Effector memory CD8-positive, alpha-beta T cell (primary cell): ENCODE measurements at regions not wholly inside any gene's neighbourhood (a gene's known extent, or its start where the extent isn't known, plus 50 kb on each side); places are given as distances from the start of the nearest gene placed in this dataset.

Source experiments
- ATAC-seq: fragments of 150-1000 bp; cut with Tn5 transposase; replicated peaks from 2 replicates; pipeline ENCODE4 v1.10.0; 2021; ENCODE audit warnings: mild to moderate bottlenecking, moderate library complexity
- DNase-seq, 3 experiments: peaks; one replicate each; pipeline ENCODE4 v3.0.0; 2021
- H3K27ac Mint-ChIP-seq, 2 donors: one replicate each; pipeline ENCODE4 v1.8.0; 2022; ENCODE audit warnings: mild to moderate bottlenecking in 2 of 2, mixed read lengths in 2 of 2, moderate library complexity in 2 of 2
- H3K27me3 Mint-ChIP-seq, 2 donors: one replicate each; pipeline ENCODE4 v1.8.0; 2022; ENCODE audit warnings: mixed read lengths in 2 of 2
- H3K36me3 Mint-ChIP-seq: one replicate; pipeline ENCODE4 v1.8.0; 2022; ENCODE audit warnings: mild to moderate bottlenecking, moderate library complexity, mixed read lengths; ENCODE audit not compliant: insufficient read depth
- H3K4me1 Mint-ChIP-seq, 2 donors: one replicate each; pipeline ENCODE4 v1.8.0; 2022; ENCODE audit warnings: low read depth in 2 of 2, mixed read lengths in 2 of 2
- H3K4me3 Mint-ChIP-seq, 2 donors: one replicate each; pipeline ENCODE4 v1.8.0; 2022; ENCODE audit warnings: mild to moderate bottlenecking in 2 of 2, mixed read lengths in 2 of 2, moderate library complexity in 2 of 2
- H3K9me3 Mint-ChIP-seq, 2 donors: one replicate each; pipeline ENCODE4 v1.8.0; 2022; ENCODE audit warnings: mixed read lengths in 2 of 2

DNA sequence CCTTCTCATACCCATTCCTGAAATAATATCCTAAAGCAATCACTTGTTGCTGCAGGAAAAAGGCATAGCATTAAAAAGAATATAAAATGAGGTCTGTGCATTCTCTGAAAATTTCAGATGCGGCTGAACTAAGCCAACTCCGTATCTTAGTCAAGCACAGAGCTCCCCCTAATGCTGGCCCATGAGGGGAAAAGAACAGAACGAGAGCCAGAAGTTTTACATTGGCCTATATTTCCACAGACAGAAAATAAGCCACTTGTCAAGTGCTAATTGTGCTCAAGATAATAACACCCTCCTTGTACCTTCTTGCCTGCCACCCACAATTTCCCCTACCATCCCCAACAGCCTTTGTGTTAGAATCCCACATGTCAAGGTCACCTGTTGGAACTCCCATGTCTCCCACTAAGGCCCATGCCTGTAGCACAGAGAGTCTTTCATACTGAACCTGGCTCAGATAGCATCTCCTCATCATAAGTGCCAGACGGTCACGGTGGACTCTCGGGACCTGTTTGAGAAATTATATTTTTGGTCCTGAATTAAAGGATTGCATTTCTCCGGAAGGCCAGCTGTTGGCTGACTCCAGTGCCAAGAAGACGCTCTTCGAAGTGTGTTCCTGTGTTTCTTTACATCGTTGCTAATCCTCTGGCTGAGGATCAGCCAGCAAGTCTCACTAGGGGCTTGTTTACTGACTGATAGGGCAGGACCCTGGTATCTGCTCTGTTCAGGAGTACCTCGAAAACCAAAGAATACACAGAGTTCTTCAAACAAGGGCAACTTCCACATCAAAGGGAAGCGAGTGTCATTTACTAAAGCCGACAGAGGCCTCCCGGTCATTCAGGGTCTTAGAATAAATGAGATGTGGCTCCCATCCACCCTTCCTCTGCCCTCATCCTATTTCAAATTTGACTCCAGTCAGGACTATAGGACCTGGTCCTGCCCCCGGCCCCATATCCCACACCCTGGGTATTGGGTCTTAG lies 183.4 kb upstream of the FBXL4 start:
- H3K36me3 Mint-ChIP-seq, result no peaks in the 10 kb centered on the region
- H3K4me1 Mint-ChIP-seq, result no peaks in the 10 kb centered on the region
- no peak for ATAC-seq
- H3K27ac Mint-ChIP-seq, result no peak overlapping the region
- peaks cover 0 to 18% of the 10 kb centered on the region in 2 donors for H3K27me3 Mint-ChIP-seq
- no peaks in the 10 kb centered on the region for H3K9me3 Mint-ChIP-seq
- no peak for DNase-seq
- no peak overlapping the region for H3K4me3 Mint-ChIP-seq

DNA sequence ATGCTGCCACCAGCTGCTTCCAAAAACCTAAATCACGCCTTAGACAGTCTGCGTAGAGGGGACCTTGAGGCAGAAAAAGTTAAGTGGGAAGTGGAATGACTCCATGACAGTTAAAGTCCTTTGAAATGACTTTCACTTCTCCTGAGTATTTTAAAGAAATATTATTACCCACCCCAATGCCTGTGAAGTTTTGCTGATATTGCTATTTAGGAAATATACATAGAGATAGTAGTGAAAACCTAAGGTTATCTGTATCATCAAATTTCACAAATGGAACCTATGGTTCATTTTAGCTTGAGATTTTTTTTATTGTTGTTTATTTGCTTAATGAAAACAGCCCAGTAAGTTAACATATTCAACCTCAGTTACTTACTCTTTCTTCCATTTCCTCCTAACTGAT lies 182.1 kb upstream of the FBXL4 start:
- no peaks in the 10 kb centered on the region for H3K4me1 Mint-ChIP-seq
- no peak overlapping the region for H3K27ac Mint-ChIP-seq

DNA sequence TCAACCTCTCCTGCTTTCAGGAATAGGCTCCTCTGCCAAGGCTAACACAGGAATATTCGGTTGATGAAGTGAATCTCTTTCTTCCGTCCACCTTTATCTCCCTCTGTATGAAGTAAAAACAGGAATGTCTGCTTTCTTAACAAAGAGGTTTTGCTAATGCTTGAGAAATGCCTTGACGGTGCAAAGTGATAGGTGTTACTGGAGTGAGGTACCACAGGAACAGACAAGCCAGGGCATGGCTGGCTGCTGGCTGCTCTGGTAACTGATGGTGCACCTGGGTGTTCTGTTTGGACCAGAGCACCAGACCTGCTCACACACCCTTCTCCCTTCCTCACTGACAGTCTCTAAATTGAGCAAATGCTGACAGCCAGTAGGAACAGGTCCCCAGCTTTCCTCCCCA lies 174.0 kb upstream of the FBXL4 start:
- no peak overlapping the region for H3K4me3 Mint-ChIP-seq
- no peak overlapping the region for H3K27ac Mint-ChIP-seq

More for the DNA sequence above, 182.1 kb upstream of the FBXL4 start:
- no peak for DNase-seq
- Mint-ChIP-seq H3K36me3 (no peaks in the 10 kb centered on the region), H3K9me3 (no peaks in the 10 kb centered on the region), H3K27me3 (peaks cover 0 to 16% of the 10 kb centered on the region in 2 donors), H3K4me3 (no peak overlapping the region)
- ATAC-seq, result no peak

DNA sequence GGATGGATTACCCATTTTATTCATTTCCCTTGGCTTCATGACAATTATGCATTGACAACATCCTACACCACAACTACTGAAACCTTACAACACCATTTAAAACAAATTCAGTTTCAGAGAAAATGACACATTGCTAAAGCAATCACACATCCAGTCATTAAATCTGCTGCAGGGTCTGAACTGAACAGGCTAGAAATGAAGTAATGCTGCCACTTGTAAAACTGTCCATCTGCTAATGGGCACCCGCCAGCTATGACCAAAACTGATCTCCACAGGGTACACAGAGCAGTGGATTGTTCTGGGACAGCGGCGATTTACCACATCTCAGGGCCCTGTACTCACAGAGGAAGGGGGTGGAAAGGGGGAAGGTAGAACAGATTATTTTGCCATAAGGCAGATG lies 172.9 kb upstream of the FBXL4 start:
- no peaks in the 10 kb centered on the region for H3K9me3 Mint-ChIP-seq
- H3K4me3 Mint-ChIP-seq, result no peak overlapping the region

More for the DNA sequence above, 174.0 kb upstream of the FBXL4 start:
- no peak for DNase-seq
- H3K36me3 Mint-ChIP-seq, result no peaks in the 10 kb centered on the region
- no peaks in the 10 kb centered on the region for H3K4me1 Mint-ChIP-seq
- no peaks in the 10 kb centered on the region for H3K9me3 Mint-ChIP-seq
- peaks cover 11 to 49% of the 10 kb centered on the region in 2 donors for H3K27me3 Mint-ChIP-seq
- ATAC-seq, result no peak

DNA sequence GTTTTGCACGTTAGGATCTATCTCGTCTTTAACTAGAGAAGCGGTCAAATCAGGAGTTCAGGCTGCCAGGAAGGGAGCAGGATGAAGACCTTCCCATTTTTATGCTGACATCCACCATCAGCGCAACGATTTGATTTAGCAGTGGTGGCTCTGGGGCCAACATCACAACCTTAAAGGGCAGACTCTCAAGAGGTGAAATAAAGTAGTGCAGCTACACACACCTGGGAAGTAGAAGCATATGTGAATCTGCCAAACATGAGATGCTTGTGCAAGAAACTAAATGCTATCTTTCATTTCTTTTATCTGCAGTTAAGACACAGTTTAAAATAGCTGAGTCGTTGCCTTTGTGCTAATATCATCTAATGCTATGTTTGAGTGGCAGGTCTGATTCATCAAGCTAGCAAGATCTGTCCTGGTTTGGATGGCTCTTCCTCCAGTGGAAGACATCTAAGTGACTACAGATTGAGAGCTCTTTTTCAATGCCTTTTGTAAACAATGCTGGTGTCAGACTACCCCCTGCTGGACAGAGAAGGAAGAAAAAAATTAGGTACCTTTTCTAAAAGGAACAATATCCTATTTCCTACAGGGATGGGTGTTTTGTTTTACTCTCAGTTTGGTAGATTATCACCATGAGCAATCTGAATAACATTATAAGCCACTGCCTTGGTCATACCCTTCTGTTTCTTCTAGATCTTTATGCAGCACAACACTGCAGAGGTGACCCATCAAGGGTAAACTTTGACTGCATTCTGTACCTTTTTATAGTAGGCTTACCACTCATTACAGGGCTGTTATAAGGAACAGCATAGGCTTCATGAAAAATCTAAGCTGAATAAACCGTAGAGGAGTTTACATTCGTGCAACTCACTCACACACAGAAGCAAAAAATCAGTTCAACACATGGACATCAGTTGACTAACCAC lies 171.6 kb upstream of the FBXL4 start:
- Mint-ChIP-seq H3K27ac (no peak overlapping the region), H3K4me1 (peaks cover 0 to 2% of the 10 kb centered on the region in 2 donors), H3K27me3 (peaks cover 27 to 67% of the 10 kb centered on the region in 2 donors), H3K36me3 (no peaks in the 10 kb centered on the region), H3K4me3 (no peak overlapping the region), H3K9me3 (no peaks in the 10 kb centered on the region)
- DNase-seq, result peak in 1 of 3 experiments; percentile 20
- no peak for ATAC-seq

More for the DNA sequence above, 172.9 kb upstream of the FBXL4 start:
- H3K4me1 Mint-ChIP-seq, result no peaks in the 10 kb centered on the region
- DNase-seq (no peak), ATAC-seq (no peak)
- peaks cover 18 to 58% of the 10 kb centered on the region in 2 donors for H3K27me3 Mint-ChIP-seq
- no peak overlapping the region for H3K27ac Mint-ChIP-seq
- no peaks in the 10 kb centered on the region for H3K36me3 Mint-ChIP-seq

DNA sequence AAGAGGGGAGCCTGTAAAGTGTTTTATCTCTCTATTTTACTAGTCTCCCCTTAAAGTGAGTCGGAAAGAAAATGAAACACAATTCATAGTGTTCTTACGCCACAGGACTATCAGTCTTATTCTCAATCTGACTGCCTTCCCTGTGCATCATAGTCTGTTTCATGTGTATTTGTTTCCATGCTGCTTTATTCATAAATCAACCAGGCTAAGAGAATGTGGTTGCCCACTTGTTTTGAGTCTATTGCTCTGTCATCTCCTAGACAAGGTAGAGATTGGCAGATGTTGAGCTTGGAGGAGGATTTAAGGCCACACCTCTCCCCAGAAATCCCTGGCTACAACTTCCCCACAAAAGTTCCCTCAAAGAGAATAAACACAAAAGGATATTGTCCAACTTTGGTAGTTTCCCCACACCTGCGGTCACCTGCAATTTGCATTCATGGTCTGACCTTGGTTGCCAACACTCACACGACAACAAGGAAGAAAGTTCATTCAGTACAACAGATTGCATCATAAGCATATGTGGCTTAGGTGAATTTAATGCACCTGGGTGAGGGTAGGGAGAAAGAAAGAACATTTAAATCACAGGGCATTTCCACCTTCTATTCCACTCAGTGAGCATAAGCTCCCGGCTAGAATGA lies 167.1 kb upstream of the FBXL4 start:
- no peak overlapping the region for H3K27ac Mint-ChIP-seq

DNA sequence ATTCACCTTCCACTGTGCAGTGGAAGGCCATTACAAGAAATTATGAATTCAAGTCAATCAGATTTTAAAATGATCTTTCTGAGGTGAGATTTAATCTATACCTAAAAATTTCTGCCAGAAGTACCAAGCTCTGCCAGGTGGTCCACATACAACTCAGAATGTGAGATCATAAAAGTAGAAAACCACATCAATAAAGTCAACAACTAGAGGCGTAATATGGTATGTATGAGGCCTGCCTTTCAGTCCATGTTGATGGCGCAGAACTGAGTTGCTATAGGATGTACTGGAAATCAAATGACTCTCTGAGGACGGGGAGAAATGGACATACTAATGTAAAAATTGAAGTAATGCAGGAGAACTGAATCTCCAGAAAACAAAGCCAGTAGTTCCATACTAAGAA lies 163.8 kb upstream of the FBXL4 start:
- ATAC-seq (no peak), DNase-seq (no peak)
- Mint-ChIP-seq H3K9me3 (no peaks in the 10 kb centered on the region), H3K36me3 (no peaks in the 10 kb centered on the region), H3K4me3 (no peak overlapping the region), H3K27ac (no peak overlapping the region), H3K27me3 (peaks cover 20 to 49% of the 10 kb centered on the region in 2 donors), H3K4me1 (peaks cover 0 to 2% of the 10 kb centered on the region in 2 donors)

More for the DNA sequence above, 167.1 kb upstream of the FBXL4 start:
- Mint-ChIP-seq H3K4me3 (no peak overlapping the region), H3K36me3 (no peaks in the 10 kb centered on the region), H3K4me1 (peaks cover 0 to 2% of the 10 kb centered on the region in 2 donors), H3K9me3 (no peaks in the 10 kb centered on the region), H3K27me3 (peaks cover 30 to 59% of the 10 kb centered on the region in 2 donors)
- ATAC-seq, result no peak
- no peak for DNase-seq

DNA sequence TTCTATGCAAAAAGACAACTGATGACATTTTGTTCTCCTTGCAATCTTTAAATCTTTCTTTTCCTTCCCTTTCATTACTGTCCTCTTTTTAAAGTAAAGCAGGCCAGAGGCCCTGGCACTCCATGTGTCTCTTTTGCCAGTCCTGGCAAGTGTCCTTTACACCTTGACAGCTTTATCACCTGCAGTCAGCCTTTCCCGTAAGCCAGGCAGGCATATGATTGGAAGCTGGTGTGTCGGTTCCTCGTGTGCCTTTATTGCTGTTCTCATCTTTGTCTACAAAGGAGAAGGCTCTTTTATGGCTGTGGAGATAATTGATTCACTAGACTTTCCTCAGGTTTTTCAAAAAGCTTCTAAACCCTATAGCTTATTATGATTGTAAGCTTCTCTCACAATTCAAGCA lies 162.3 kb upstream of the FBXL4 start:
- Mint-ChIP-seq H3K4me1 (peaks cover 0 to 2% of the 10 kb centered on the region in 2 donors), H3K27ac (no peak overlapping the region), H3K9me3 (no peaks in the 10 kb centered on the region), H3K36me3 (no peaks in the 10 kb centered on the region), H3K27me3 (peaks cover 10 to 39% of the 10 kb centered on the region in 2 donors), H3K4me3 (no peak overlapping the region)
- ATAC-seq (no peak), DNase-seq (no peak)

DNA sequence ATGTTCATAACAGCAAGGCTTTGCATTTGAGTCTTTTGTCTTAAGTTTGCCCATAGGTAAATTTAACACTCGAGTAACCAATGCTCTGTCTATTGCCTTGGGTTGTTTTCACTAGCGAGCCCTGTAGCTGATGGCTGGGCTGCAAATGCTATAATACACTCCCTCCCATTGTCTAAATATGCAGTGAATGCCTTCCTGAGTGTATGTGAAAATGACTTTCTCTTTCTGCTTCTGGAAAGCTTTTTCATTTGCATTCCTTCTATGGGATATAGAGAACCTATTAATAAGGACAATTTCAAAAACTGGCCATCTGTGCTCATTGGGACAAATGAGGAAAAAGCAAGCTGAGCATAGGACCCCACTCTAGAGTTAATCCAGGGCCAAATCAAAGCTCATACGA lies 156.5 kb upstream of the FBXL4 start:
- H3K9me3 Mint-ChIP-seq, result no peaks in the 10 kb centered on the region
- H3K27ac Mint-ChIP-seq, result no peak overlapping the region
- H3K4me1 Mint-ChIP-seq, result no peaks in the 10 kb centered on the region
- H3K27me3 Mint-ChIP-seq, result peaks cover 9 to 14% of the 10 kb centered on the region in 2 donors
- no peaks in the 10 kb centered on the region for H3K36me3 Mint-ChIP-seq
- DNase-seq (no peak), ATAC-seq (no peak)
- no peak overlapping the region for H3K4me3 Mint-ChIP-seq

DNA sequence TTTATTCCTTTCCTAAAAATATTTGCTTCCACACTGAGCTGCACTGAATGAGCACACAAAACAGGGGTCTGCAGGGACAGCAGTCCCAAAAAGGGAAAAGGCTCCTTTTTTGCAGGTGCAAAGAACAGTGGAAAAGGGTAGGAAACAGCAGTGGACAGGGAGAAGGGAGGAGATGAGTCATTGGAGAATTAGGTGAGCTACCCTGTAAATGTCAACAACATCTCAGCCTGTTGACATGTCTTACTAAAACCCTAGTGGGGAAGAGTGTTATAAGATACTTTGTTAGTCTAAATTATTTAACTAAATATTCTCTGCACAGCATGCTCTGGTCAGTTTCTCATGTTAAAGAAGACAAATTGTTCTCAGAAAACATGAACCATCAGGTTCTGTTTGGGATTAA lies 151.5 kb upstream of the FBXL4 start:
- Mint-ChIP-seq H3K36me3 (no peaks in the 10 kb centered on the region), H3K4me1 (no peaks in the 10 kb centered on the region), H3K27me3 (peaks cover 14 to 22% of the 10 kb centered on the region in 2 donors), H3K4me3 (no peak overlapping the region), H3K9me3 (no peaks in the 10 kb centered on the region), H3K27ac (no peak overlapping the region)
- ATAC-seq (no peak), DNase-seq (no peak)

DNA sequence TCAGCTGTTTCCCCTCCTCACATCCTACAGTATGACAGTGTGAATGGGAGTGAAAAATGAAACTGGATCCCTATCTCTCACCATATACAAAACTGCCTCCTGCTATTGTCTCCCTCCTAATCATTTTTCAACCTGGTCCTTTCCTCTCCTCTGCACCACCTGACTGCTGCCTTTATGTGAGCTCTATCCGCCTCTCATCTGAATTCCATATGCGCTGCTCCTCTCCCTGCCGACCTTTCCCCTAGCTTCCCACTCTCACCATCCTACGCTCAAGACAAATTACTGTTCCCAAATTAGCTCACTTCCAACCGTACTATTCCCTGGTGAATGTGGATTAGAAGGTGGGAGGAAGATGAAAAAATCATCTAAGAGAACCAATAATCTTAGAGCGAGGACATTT lies 148.4 kb upstream of the FBXL4 start:
- H3K4me3 Mint-ChIP-seq, result no peak overlapping the region
- H3K36me3 Mint-ChIP-seq, result no peaks in the 10 kb centered on the region
- DNase-seq (no peak), ATAC-seq (no peak)
- H3K27ac Mint-ChIP-seq, result no peak overlapping the region
- H3K27me3 Mint-ChIP-seq, result peaks cover 16 to 37% of the 10 kb centered on the region in 2 donors
- H3K9me3 Mint-ChIP-seq, result no peaks in the 10 kb centered on the region
- no peaks in the 10 kb centered on the region for H3K4me1 Mint-ChIP-seq

DNA sequence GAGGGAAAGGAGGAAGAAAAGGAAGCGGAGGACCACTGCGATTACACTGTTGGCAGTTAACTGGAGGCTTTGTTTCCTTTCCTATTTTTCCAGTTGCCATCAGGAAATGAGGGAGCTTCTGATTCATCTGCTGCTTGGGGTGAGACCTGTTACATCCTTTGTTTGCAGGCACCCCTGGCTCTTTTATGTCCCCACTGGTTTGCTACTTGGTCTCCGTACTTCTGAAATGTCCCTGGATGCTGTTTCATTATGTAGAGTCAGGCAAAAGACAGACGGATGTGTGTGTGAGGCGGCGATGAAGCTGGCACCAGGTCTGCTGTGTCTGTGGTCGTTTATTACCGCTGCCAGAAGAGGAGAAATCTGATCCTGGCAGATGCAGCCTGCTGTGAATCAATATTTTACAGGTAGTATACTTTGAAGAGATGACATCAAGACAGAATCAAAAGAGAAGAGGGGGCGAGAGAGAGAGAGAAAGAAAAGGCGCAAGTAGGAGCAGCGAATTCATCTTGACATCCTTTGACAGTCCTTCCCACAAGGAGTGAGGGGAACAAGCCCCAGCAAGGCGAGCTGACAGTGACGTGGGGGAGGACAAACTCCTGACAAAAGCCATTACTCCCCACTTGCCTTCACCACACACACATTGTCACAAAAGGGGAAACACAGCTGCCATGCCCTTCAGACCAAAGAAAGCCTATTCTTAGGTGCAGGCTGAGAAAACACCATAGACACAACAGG lies 145.9 kb upstream of the FBXL4 start:
- Mint-ChIP-seq H3K4me1 (no peaks in the 10 kb centered on the region), H3K27me3 (peaks cover 11 to 37% of the 10 kb centered on the region in 2 donors), H3K4me3 (no peak overlapping the region), H3K36me3 (no peaks in the 10 kb centered on the region), H3K9me3 (no peaks in the 10 kb centered on the region), H3K27ac (no peak overlapping the region)
- no peak for DNase-seq
- ATAC-seq, result no peak
